HG03457 (cell line): ENCODE measurements at regions not wholly inside any gene's neighbourhood (a gene's known extent, or its start where the extent isn't known, plus 50 kb on each side); places are given as distances from the start of the nearest gene placed in this dataset.
"Not testable (repeated sequence)": the region's sequence is repeated elsewhere in the genome, so short reads cannot be mapped to it uniquely, and the experiment has no call there.

Experiments
- ATAC-seq: cut with Tn5 transposase; IDR thresholded peaks from one replicate; pipeline ENCODE4 v1.9.1; 2021; ENCODE audit warnings: moderate number of reproducible peaks; ENCODE audit not compliant: unreplicated experiment

GRCh38 chr11:37841016-37841415, 1243.0 kb upstream of the RAG2 start:
- ATAC-seq: no peak

GRCh38 chr11:37840345-37840744, 1242.3 kb upstream of the RAG2 start:
- not testable (repeated sequence) for ATAC-seq

DNA sequence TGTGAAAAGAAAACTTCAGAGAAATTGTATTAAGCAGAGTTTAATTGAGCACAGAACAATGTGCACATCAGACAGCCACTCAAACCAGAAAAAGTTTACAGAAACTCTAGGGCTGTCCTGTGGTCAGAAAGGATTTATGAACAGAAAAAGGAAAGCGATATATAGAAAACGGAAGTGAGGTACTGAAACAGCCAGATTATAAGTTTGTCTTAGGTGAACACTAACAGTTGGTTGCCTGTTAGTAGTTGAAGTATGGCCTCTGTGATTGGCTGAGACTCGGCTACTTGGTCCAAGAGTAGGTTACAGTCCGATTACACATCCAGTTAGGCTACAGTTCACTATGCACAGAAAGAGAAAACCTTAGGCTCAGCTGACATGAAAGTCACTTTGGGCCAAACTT, 1232.5 kb upstream of the RAG2 start:
- no peak for ATAC-seq

- ATAC-seq: no peak
These were observed 1219.8 kb upstream of the RAG2 start for GRCh38 chr11:37817727-37818270.

- no peak for ATAC-seq
These were observed 1214.3 kb upstream of the RAG2 start for GRCh38 chr11:37812281-37812880.

- no peak for ATAC-seq
These were observed 1213.3 kb upstream of the RAG2 start for GRCh38 chr11:37811349-37811748.

DNA sequence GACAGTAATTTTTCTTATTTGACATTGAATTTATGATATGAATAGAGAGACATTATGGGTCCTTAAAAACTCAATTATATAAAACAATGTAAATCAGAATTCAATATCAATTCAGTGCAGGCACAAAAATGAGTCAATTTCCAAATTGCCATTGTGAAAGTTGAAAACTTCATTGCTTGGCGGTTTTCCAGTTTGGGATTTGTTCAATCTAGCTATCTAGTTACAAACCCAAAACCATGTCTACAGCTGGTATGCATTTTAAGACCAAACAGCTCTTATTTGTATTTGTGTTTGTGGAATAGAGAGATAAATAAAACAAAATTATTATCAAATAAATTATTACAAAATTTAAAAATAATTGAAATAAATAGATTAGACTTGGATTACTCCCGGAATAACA, 1206.6 kb upstream of the RAG2 start:
- ATAC-seq: no peak

- ATAC-seq: no peak
These were observed 1190.3 kb upstream of the RAG2 start for GRCh38 chr11:37788141-37788877.

DNA sequence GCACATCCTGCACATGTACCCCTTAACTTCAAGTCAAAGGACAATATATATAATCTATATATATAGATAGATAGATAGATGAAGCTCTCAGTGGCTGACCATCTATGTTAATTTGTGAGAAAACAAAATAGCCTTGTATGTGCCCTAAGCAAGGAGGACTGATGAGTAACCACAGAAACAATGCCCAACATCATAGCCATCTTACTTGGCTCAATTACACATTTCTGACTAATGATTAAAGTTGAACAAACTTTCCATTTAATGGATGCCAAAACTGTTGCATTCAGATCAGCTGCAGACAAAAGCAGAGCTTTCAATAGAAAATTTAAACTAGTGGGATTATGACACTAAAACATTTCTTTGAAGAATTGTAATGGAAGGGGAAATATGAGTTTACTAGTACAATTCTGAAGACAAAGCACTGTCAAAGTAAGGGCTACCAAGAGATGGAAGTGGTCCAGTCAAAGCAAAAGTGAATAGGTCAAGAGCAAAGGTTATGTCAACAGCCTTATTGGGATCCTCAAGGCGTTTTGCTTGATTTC, 1188.2 kb upstream of the RAG2 start:
- ATAC-seq: no peak

DNA sequence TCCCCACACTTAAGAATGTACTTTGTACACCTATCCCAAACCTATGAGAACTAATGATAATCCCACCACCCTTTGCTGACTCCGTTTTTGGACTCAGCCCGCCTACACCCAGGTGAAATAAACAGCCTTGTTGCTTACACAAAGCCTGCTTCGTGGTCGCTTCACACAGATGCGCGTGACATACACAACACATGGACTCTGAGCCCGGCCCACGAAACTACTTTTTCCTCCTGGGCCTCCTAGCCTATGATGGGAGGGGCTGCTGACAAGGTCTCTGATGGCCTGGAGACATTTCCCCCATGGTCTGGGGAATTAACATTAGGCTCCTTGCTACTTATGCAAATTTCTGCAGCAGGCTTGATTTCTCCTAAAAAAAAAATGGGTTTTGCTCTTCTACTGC, 1176.4 kb upstream of the RAG2 start:
- ATAC-seq: no peak

DNA sequence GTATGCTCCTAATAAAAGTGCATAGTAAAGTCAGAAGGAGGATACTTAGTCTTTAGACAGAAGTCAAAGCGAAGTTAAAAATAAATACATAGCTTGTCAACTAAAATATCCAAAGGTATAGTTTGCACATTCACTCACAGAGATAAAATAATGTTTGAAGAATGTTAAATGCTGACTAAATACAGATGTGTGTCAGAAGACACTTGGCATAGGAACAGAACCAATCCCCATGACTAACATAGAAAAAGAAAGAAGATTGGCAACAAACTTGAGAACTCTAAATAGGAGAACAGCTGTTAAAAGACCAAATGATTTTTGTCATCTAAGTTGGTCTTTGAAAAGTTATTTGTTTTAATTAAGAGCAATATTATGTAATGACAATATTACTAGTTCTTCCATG, 1172.1 kb upstream of the RAG2 start:
- ATAC-seq: no peak

GRCh38 chr11:37762079-37762478, 1164.0 kb upstream of the RAG2 start:
- ATAC-seq: no peak

GRCh38 chr11:37755521-37755920, 1157.5 kb upstream of the RAG2 start:
- ATAC-seq: no peak

GRCh38 chr11:37748641-37749040, 1150.6 kb upstream of the RAG2 start:
- no peak for ATAC-seq

DNA sequence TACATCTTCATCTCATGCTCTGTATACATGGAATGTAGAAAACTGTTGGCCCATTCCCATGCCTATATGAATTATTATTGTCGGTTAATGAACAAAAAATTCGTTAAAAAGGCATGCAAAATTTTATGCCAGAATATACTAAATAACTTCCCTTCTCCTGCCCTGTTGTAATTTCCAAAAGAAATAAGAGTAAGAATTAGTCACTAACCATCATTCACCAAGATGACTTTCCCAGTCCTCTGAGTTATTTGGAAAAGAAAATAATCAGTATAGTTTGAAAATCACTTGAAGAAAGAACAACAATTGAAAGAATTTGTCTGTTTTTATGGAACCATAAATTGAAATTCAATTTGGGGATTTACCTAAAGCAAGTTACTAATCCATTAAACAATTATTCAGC, 1149.1 kb upstream of the RAG2 start:
- no peak for ATAC-seq

DNA sequence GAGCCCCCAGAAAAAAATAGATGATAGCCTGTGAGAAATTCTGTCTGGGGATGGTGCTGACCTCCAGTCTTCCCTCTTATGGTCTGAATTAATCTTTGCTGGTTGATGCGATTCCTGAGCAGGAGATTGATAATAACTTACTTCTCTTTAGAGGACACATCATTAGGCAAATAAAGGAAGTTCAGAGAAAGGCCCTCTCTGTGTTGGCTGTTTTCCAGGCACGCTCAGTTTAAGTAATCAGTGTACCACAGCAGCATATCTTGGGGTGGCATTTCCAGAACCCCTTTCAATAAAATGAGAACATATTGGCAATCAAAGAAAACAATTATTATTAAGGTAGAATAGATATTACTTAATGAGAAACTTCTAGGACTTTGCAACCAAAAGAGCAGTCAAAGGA, 1129.3 kb upstream of the RAG2 start:
- no peak for ATAC-seq

- no peak for ATAC-seq
These were observed 1126.3 kb upstream of the RAG2 start for GRCh38 chr11:37724315-37724714.

- no peak for ATAC-seq
These were observed 1123.4 kb upstream of the RAG2 start for GRCh38 chr11:37721485-37721884.

GRCh38 chr11:37718431-37718999, 1120.5 kb upstream of the RAG2 start:
- no peak for ATAC-seq

DNA sequence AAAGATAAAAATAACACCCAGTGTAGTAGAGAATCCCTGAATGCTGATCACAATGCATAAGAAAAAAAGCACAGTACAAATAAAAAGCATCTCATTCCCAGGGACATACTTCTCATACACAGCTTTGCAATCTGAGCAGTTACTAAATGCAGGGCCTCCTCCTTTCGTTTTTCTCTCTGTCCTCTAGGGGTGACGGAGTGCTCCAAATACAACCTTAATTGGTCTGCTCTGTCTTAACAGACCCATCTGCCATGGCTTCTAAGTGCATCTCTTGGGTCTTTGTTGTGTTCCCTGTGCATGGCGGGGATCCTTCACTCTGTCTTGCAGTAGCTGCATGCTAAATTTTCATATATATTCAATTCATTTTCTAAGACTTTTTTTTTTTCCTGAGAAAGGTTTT, 1114.2 kb upstream of the RAG2 start:
- no peak for ATAC-seq

DNA sequence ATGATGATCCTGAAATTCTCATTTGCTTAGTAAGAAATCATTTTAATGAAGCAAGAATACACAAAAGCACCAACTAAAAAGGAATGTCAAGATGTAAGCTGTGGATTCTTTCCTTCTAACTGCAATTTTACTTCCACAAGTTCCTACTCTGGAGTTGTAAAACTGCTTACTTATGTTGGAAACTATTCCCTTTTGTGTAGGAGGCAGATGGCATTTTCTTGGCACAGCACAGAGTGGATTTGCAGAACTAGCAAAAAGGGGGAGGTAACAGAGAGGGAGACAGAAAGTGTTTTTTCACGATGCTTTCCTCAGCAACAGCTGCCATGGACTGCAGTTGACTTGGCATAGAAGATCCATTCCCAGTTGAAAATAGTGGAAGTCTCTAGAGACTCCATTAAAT, 1112.0 kb upstream of the RAG2 start:
- no peak for ATAC-seq

- no peak for ATAC-seq
These were observed 1106.8 kb upstream of the RAG2 start for GRCh38 chr11:37704791-37705190.
